GM12878 (cell line): ENCODE measurements at regions not wholly inside any gene's neighbourhood (a gene's known extent, or its start where the extent isn't known, plus 50 kb on each side); places are given as distances from the start of the nearest gene placed in this dataset.

Source experiments
- EZH2 ChIP-seq: IDR thresholded peaks from 2 replicates; pipeline ENCODE4 v1.6.1; 2012; ENCODE audit warnings: low read depth, mild to moderate bottlenecking, control low read depth, inconsistent platforms, low read length, borderline replicate concordance; ENCODE audit not compliant: control insufficient read depth
- MTA3 ChIP-seq: IDR thresholded peaks from 2 replicates; pipeline ENCODE4 v1.6.1; 2012; ENCODE audit warnings: low read length, inconsistent platforms, borderline replicate concordance
- TARDBP ChIP-seq: IDR thresholded peaks from 2 replicates; pipeline ENCODE4 v1.6.1; 2016; ENCODE audit warnings: borderline replicate concordance
- TF ChIP-seq, protein P1 (sequence below), 3 experiments: IDR thresholded peaks in 2 of 3; conservative IDR thresholded peaks in 1 of 3; 2 replicates each; pipeline ENCODE4 v1.5.1; 2011; ENCODE audit warnings: low read depth in 3 of 3, low read length in 3 of 3, mild to moderate bottlenecking in 3 of 3, control low read depth in 2 of 3, moderate library complexity in 2 of 3, inconsistent platforms in 1 of 3, mixed read lengths in 1 of 3; ENCODE audit not compliant: control insufficient read depth in 2 of 3, insufficient read depth in 1 of 3; ENCODE audit errors: extremely low read depth in 1 of 3

DNA sequence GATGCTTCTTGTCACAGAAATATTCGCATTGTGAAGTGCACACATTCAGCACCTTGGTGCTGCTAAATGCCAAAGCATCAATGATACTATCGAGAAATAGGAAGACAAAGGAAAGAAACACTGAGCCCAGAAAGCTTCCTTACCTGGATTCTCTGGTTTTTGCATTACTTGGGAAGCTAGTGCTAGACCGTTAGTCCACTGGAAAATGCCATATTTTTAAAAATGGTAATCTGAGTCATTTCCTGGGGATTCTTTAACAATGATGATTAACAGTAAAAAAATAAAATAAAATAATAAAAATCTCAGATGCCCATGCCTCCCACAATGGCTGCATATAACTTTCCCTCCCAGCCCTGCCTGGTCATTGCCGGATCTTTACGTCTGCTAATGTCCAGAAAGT, 420.1 kb upstream of the MGMT start:
- TF ChIP-seq EZH2 (no peak), MTA3 (no peak), TARDBP (no peak)
- TF ChIP-seq, protein P1, sequence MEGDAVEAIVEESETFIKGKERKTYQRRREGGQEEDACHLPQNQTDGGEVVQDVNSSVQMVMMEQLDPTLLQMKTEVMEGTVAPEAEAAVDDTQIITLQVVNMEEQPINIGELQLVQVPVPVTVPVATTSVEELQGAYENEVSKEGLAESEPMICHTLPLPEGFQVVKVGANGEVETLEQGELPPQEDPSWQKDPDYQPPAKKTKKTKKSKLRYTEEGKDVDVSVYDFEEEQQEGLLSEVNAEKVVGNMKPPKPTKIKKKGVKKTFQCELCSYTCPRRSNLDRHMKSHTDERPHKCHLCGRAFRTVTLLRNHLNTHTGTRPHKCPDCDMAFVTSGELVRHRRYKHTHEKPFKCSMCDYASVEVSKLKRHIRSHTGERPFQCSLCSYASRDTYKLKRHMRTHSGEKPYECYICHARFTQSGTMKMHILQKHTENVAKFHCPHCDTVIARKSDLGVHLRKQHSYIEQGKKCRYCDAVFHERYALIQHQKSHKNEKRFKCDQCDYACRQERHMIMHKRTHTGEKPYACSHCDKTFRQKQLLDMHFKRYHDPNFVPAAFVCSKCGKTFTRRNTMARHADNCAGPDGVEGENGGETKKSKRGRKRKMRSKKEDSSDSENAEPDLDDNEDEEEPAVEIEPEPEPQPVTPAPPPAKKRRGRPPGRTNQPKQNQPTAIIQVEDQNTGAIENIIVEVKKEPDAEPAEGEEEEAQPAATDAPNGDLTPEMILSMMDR (IDR thresholded peaks at IDR 0.05 in 2 of 3, conservative IDR thresholded peaks at IDR 0.05 in 1 of 3; ENCODE audit: control insufficient read depth in 2 of 3, extremely low read depth in 1 of 3, insufficient read depth in 1 of 3, low read depth in 3 of 3, low read length in 3 of 3), result no peak
